Heart right ventricle (tissue), 16 donors: ENCODE measurements at regions not wholly inside any gene's neighbourhood (a gene's known extent, or its start where the extent isn't known, plus 50 kb on each side); places are given as distances from the start of the nearest gene placed in this dataset.

ENCODE experiments used
- ATAC-seq, 8 donors: fragments of 200-7000 bp; cut with Tn5 transposase; one replicate each; pipeline ENCODE4 v1.9.1; 2020; ENCODE audit warnings: mild to moderate bottlenecking in 8 of 8, moderate library complexity in 8 of 8, moderate number of reproducible peaks in 1 of 8
- DNase-seq, 2 donors: peaks; one replicate each; pipeline ENCODE4 v3.0.0-alpha.2; 2020
- H3K27ac ChIP-seq, 10 donors: fragments of 200-600 bp; sonication (generic) in 2 of 10; one replicate each; pipeline versions ENCODE4 v1.5.0 to v1.8.0; 2020 to 2022; ENCODE audit warnings: mild to moderate bottlenecking in 3 of 10
- H3K27me3 ChIP-seq, 7 donors: fragments of 200-600 bp; one replicate each; pipeline ENCODE4 v1.8.0; 2021 to 2022; ENCODE audit warnings: mild to moderate bottlenecking in 2 of 7
- H3K36me3 ChIP-seq, 9 donors: fragments of 200-600 bp; sonication (generic) in 1 of 9; one replicate each; pipeline versions ENCODE4 v1.5.0 to v1.8.0; 2020 to 2022; ENCODE audit warnings: mild to moderate bottlenecking in 2 of 9
- H3K4me1 ChIP-seq, 9 donors: fragments of 200-600 bp; sonication (generic) in 1 of 9; one replicate each; pipeline versions ENCODE4 v1.5.0 to v1.8.0; 2020 to 2022; ENCODE audit warnings: mild to moderate bottlenecking in 4 of 9
- H3K4me3 ChIP-seq, 10 donors: fragments of 200-600 bp; sonication (generic) in 2 of 10; one replicate each; pipeline versions ENCODE4 v1.5.0 to v1.8.0; 2020 to 2022; ENCODE audit warnings: mild to moderate bottlenecking in 7 of 10, moderate library complexity in 2 of 10
- H3K9me3 ChIP-seq, 11 donors: fragments of 200-600 bp in 10 of 11; sonication (generic) in 2 of 11; one replicate each; pipeline versions ENCODE4 v1.5.0 to v1.8.0; 2013 to 2022; ENCODE audit warnings: mild to moderate bottlenecking in 2 of 11, control low read depth in 1 of 11, moderate library complexity in 1 of 11
- CTCF ChIP-seq, 9 donors: fragments of 200-600 bp; sonication (generic) in 2 of 9; IDR thresholded peaks; one replicate each; pipeline versions ENCODE4 v1.5.0 to v1.8.0; 2021 to 2022; ENCODE audit warnings: antibody characterized with exemption in 9 of 9, mild to moderate bottlenecking in 5 of 9, moderate library complexity in 1 of 9
- WGBS, 2 donors: extraction: QIAGEN DNeasy Blood & Tissue Kit; methylation state at CpG; one replicate each; pipeline ENCODE4 v1.1.7; 2013; ENCODE audit warnings: inconsistent platforms in 1 of 2; 5-methylcytosine and 5-hydroxymethylcytosine counted together
- intact Hi-C, 10 donors: fragments of 100-400 bp; cut with DNase I; formaldehyde crosslinking; loops; one replicate each; pipeline versions ENCODE4 v1.11.1 to v1.14.2; 2022
- donor health status: Arrhythmogenic right ventricular cardiomyopathy.
- donor health status: ischemic (EF 13 %, LVEDD 7.1; RV severe dilation, severe dysfunction).
- donor health status: healthy with polysubstance abuse.
- donor health status: DM: no; HTN: yes; CAD: no.
- donor health status: DM: no; HTN: no; CAD: no.
- donor health status: ischemic (EF 25% LVEDD 6.9; RV normal size, moderate dysfunction).
- donor health status: ischemic (EF 25% LVEDD 5.7; RV mildly dilated, moderate dysfunction).
- donor health status: healthy.
- donor health status: DM: yes; HTN: yes; CAD: no.
- donor health status: Ischemic cardiomyopathy.
- donor health status: ischemic (EF 35%, LVEDD 5.7; RV mildly dilated, moderate dysfunction).
- donor health status: nonischemic (EF 11% LVEDD 7.7; RV severe dilation, severe dysfunction).
- donor health status: DM: yes; HTN: yes; CAD: no.
- donor health status: PGD.
- donor health status: ischemic (EF 29% LVEDD 5.4; RV normal size, mild dysfunction).
- donor health status: nonischemic (EF 23%, LVEDD 6.1; RV moderate dilation, normal function).

GRCh38 chr11:116409238-116409637, 363.5 kb downstream of the BUD13 start:
- no peak for ATAC-seq

GRCh38 chr11:116406042-116406441, 366.7 kb downstream of the BUD13 start:
- ATAC-seq: no peak
- Histone ChIP-seq H3K9me3 (no peaks in the 10 kb centered on the region), H3K4me3 (no peak overlapping the region), H3K27ac (no peak overlapping the region), H3K4me1 (no peaks in the 10 kb centered on the region), H3K36me3 (no peaks in the 10 kb centered on the region), H3K27me3 (peaks cover 0 to 23% (median 10%) of the 10 kb centered on the region in 7 donors)
- 71% methylated on average over 1 of the region's 1 CpG for WGBS, 2 donors
- no peak for DNase-seq
- intact Hi-C loops: no loop called here
- TF ChIP-seq CTCF (IDR thresholded peaks at IDR 0.05): no peak

More at GRCh38 chr11:116409238-116409637, 363.5 kb downstream of the BUD13 start:
- no peaks in the 10 kb centered on the region for H3K4me1 ChIP-seq
- no peak overlapping the region for H3K27ac ChIP-seq
- H3K9me3 ChIP-seq: no peaks in the 10 kb centered on the region
- no peak for TF ChIP-seq CTCF (IDR thresholded peaks at IDR 0.05)
- no peaks in the 10 kb centered on the region for H3K36me3 ChIP-seq
- no peak overlapping the region for H3K4me3 ChIP-seq
- DNase-seq: no peak
- H3K27me3 ChIP-seq: peaks cover 0 to 23% (median 11%) of the 10 kb centered on the region in 7 donors
- 71 to 80% methylated on average over 4 of the region's 4 CpGs for WGBS, 2 donors
- intact Hi-C loops: no loop called here

GRCh38 chr11:116404462-116404798, 368.4 kb downstream of the BUD13 start:
- Histone ChIP-seq H3K27me3 (peaks cover 0 to 12% (median 5%) of the 10 kb centered on the region in 7 donors), H3K4me1 (no peaks in the 10 kb centered on the region), H3K9me3 (no peaks in the 10 kb centered on the region), H3K36me3 (no peaks in the 10 kb centered on the region), H3K27ac (no peak overlapping the region), H3K4me3 (no peak overlapping the region)
- TF ChIP-seq CTCF (IDR thresholded peaks at IDR 0.05): no peak
- ATAC-seq: no peak
- whole genome bisulfite sequencing, 2 donors: 72 to 80% methylated on average over 3 of the region's 3 CpGs
- no peak for DNase-seq
- intact Hi-C loops: no loop called here

GRCh38 chr11:116403794-116404461, 368.9 kb downstream of the BUD13 start:
- Histone ChIP-seq H3K9me3 (no peaks in the 10 kb centered on the region), H3K36me3 (no peaks in the 10 kb centered on the region), H3K4me1 (no peaks in the 10 kb centered on the region), H3K4me3 (no peak overlapping the region), H3K27ac (no peak overlapping the region), H3K27me3 (peaks cover 0 to 7% (median under 1%) of the 10 kb centered on the region in 7 donors)
- TF ChIP-seq CTCF (IDR thresholded peaks at IDR 0.05): no peak
- DNase-seq: no peak
- intact Hi-C loops: no loop called here
- no peak for ATAC-seq
- 67 to 74% methylated on average over 4 of the region's 4 CpGs for WGBS, 2 donors
